ENCODE measurements at regions not wholly inside any gene's neighbourhood (a gene's known extent, or its start where the extent isn't known, plus 50 kb on each side); places are given as distances from the start of the nearest gene placed in this dataset.

DNA sequence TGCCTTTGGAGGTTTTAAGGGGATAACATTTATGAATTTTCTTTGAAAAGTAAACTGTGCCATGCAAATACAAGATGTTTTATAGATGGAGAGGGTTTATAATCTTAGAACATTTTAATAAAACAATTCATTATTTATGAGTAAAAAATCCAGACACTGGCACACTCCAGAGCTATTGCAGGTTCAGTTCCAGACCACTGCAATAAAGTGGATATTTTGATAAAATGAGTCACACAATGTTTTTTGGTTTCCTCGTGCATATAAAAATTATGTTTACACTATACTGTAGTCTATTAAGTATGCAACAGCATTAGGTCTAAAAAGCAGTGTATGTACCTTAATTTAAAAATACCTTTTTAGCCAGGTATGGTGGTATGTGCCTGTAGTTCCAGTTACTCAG, 146.2 kb upstream of the ZBED5 start:
- TF ChIP-seq LEF1 (IDR thresholded peaks at IDR 0.05; ENCODE audit: borderline replicate concordance) (no peak), ARNT (IDR thresholded peaks at IDR 0.05) (no peak), L3MBTL2 (conservative IDR thresholded peaks at IDR 0.05) (no peak), ELF4 (IDR thresholded peaks at IDR 0.05) (no peak), FOXM1 (IDR thresholded peaks at IDR 0.05; ENCODE audit: borderline replicate concordance) (no peak), FOXA1 (IDR thresholded peaks at IDR 0.05) (no peak), SP1 (IDR thresholded peaks at IDR 0.05) (no peak), ZNF384 (IDR thresholded peaks at IDR 0.05) (no peak), SUZ12 (IDR thresholded peaks at IDR 0.05) (no peak), BHLHE40 (IDR thresholded peaks at IDR 0.05; ENCODE audit: borderline replicate concordance) (no peak), TARDBP (IDR thresholded peaks at IDR 0.05) (no peak), FOXK2 (IDR thresholded peaks at IDR 0.05) (no peak), HDGF (IDR thresholded peaks at IDR 0.05; ENCODE audit: borderline replicate concordance) (no peak)
